ENCODE measurements at regions not wholly inside any gene's neighbourhood (a gene's known extent, or its start where the extent isn't known, plus 50 kb on each side); places are given as distances from the start of the nearest gene placed in this dataset.
A peak's percentile ranks its signal among the peaks of the same experiment; 100 is the strongest.
"Not testable (repeated sequence)": the region's sequence is repeated elsewhere in the genome, so short reads cannot be mapped to it uniquely, and the experiment has no call there.

DNA sequence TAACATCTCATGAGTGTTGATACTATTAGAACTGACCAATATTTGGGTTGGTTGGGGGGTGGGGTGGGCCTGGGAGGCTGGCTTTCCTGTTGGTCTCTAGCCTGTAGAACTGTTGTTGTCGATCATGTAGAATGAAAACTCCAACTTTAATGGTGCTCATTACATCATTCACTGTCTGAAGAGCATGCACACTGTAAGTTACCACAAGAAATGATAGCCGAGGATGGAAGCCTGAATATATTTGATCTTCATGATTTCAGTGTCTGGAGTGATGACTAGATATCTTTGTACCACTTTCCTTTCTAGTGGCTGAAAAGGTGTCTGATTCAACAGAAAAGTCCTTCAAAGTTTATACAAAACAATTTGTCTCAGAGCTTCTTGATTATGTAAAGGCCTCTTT lies 123.6 kb downstream of the XCL2 start:
- DNase-seq (ENCODE audit: low read depth, low spot score) = no peak

DNA sequence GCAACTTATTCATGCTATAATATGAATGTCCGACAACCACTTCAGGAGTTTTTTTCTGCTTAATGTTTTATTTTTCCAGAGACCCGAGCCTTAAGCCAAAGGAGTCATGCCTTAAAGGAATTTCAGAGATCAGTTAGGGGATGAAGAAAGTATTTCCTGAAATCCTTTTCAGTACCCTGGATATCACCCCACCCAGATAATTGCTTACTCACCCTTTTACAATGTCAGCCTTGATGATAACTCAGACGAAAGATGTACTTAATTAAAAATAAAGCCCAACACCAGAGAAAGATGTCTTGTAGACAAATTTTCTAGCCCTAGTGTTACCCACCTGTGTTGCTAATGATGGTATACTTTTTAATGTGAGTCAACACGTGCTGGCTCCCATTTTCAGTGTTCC lies 124.1 kb downstream of the XCL2 start:
- DNase-seq (ENCODE audit: low read depth, low spot score) = no peak

DNA sequence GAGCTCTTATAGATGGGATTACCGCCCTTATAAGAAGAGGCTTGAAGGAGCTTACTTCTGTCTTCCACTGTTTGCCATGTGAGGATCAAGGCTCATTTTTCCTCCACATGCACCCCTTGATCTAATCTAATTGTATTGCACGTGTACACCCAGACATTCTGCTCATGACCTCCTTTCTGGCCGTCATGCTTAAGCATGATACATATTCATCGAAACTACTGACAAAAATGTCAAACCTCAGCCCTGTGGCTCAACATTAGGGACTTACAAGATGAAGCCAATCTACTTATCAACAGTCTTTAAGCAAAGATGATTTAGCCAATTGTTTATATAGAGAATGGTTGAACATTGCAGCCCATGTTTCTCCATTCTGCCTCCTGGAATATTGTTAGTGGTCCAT lies 127.6 kb downstream of the XCL2 start:
- DNase-seq (ENCODE audit: low read depth, low spot score) = no peak

DNA sequence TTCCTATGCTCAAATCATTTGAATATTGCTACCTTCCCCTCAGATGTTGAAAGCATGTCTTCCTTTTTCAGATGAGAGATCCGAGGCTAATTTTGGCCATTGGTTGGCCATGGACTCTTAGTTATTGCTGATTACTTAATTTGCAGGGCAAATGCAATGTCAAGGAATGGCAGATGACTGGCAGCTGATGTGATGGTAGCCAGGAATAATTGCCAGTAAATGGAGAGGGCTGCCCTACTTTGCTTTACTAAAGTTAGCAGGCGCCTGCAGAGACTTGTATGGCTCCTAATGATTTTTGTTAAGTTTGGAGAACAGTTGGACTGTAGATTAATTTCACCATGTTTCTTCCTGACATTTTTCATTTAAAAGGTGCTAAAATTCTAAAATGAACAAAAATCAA lies 128.9 kb downstream of the XCL2 start:
- DNase-seq (ENCODE audit: low read depth, low spot score) = no peak

DNA sequence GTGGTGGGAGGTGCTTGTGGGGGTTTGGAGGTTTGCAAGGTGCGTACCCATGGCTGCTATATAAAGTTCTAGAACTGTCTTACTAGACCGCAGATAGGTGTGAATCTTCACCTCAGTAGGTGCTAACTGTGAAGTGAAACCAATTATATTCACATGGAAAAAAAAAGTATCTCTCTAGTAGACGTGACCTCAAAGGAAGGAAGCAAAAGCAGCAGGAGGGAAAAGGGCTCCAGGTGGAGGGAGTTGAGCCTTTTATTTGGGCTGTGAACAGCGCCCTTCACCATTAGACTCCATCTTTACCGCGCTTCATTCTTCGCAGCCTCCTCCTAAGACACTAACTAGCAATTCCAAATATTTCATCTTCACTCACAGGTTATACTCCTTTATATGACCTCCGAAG lies 129.8 kb downstream of the TBX19 start:
- DNase-seq (ENCODE audit: low read depth, low spot score) = no peak

DNA sequence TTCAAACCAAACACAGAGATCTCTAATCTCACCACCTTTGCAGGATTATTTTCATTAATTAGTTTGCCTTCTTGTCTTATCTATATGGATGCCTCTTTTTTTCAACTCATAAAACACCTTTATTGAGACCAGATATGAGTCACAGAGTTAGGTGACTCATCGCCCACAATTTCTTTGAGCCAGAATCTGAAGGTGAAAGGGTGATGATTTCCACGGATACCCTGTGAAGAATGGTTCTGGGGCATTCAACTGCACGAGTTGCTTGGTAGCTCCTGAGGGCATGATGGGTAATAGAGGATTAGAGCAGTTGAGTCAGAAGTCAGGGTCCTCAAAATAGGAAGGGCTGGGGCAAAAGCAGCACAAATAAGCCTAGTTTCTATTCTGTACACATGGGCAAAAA lies 128.2 kb downstream of the TBX19 start:
- peak; percentile 67 for DNase-seq (ENCODE audit: low read depth, low spot score)

DNA sequence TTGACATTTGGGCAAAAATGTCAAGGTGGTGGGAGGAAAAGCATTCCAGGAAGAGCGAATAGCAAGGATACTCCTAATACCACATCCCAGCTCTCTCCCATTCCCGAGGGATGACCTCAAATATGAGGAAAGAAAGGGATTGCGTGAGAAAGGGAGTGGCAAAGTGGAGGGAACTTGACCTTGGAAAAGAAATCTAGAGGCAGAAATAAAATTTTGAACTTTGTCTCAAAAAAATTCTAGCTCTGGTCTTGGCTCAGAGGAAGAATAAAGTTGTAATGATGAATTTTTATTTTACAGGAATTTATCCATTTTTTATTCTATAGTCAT lies 127.8 kb downstream of the TBX19 start:
- no peak for DNase-seq (ENCODE audit: low read depth, low spot score)

DNA sequence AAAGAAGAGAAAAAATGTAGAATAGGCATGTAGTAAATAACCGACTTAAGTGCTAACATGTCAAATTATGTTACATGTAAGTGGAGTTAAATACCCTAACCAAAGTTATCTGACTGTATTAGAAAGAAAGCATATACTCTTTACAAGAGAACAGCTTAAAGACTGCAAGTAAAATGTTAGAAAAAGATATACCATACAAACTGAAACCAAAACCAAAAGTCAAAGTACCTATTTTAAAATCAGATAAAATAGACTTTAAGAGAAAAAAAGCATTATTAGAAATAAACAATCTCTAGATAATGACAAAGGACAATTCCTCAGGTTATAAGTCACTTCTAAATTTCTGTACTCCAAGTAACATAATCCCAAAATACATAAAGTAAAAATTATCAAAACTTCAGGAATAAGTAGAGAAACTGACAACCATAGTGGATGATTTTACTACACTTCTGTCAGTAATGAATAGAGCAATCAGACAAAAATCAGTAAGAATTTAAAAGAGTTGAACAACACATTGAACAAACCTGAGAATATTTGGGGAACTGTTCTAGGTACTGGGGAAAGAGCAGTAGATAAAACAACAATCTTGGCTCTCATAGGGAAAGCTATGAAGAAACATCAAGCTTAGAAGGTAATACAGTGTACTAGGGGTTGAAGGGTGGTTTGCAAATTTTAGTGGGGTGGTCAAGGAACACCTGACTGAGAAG lies 127.3 kb downstream of the TBX19 start:
- DNase-seq (ENCODE audit: low read depth, low spot score) = no peak

DNA sequence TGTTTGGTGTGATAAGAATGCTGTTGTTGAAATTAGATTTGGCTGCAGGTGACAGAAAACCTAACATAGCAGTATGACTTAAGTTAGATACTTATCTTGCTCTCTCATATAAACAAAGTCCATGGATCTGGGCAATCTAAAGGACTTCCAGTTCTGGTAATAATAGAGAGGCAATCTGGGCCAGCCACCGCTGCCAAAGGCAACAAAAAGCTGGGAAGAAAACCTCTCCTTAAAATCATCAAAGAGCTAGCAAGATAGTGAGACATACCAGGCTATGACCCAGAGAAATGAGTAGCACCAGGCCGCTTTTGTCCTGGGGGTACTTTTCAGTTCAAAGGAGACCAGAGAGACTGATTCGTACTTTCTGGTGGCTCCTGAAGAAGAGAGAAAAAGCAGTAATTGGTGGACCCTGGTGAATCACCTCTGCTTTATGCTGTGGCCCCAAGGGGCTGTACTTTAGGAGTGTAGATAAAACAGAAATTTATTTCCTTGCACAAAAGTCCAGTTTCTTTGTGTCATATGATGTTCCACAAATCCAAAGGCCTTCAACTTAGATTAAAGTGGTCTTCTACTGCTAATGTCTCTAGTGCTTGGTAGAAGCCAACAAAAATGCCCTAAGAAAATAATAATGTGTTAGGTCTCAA lies 125.4 kb downstream of the TBX19 start:
- peak; percentile 53 for DNase-seq (ENCODE audit: low read depth, low spot score)

DNA sequence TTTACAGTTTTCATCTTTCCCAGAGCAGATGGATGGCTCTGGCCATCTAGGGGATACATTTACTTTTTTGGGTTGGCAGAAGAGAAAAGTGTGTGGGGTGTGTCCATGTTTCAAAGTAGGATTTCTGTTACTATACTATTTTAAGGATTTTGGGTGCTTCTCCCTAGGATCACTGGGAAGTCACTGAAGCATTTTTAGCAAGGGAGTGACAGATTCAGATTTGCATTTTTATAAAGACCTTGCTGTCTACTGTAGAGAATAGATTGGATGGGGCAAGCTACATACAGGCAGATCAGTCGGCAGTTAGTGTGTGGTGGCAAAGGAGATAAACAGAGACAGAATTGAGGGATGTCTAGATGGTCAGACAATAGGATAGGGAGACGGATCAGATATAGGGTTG lies 122.5 kb downstream of the TBX19 start:
- no peak for DNase-seq (ENCODE audit: low read depth, low spot score)

DNA sequence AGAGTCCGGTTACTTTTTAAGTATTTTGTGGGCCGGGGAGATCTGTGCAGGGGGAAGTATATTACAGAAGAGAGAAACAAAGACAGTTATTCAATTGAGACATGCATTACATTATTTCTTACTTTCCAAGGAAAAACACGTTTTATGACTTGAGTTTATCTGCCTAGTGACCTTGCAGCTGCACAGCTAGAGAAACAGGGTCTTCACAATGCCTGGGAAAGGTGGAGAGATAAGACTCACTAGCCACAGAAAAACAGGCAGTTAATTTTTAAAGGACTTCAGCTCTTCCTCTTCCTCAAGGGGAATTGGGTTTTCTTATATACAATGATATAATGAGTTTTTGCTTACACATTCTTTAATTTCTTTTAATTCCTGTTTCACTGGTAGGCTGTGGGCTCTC lies 121.8 kb downstream of the TBX19 start:
- DNase-seq (ENCODE audit: low read depth, low spot score) = not testable (repeated sequence)

DNA sequence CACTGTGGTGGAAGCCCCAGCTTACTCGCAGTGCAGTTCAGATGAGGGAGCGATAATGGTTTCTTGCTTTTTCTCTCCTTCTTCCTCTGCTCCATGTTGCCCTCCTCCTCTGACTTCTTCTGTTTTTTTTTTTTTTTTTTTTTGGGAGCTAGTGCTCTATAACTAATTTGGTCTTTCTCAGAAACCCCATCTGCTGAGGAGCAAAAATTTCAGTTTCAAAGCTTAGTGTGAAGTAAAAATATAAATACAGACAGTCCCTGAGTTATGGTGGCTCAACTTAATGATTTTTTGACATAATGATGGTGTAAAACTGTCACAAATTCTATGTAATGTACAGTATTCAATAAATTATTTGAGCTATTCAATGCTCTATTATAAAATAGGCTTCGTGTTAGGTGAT lies 120.7 kb downstream of the TBX19 start:
- no peak for DNase-seq (ENCODE audit: low read depth, low spot score)

DNA sequence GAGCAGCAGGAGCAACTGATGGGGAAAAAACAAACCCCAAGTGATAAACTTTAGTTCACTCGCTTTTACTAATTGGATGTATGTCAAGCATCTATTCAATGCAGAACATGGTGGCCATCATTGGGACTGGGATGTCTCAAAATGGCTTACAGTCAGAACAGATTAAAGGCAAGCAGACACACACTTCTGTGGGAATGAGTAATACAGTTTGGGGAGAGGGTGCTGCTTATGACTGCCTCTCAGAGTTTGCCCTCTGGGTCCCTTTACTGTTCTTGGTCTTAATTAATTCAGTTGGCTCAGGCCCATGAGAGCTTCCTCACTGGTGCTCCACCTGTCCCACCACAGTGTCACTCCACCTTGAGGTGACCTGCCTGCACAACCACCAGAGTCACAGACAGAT lies 119.5 kb downstream of the TBX19 start:
- no peak for DNase-seq (ENCODE audit: low read depth, low spot score)

DNA sequence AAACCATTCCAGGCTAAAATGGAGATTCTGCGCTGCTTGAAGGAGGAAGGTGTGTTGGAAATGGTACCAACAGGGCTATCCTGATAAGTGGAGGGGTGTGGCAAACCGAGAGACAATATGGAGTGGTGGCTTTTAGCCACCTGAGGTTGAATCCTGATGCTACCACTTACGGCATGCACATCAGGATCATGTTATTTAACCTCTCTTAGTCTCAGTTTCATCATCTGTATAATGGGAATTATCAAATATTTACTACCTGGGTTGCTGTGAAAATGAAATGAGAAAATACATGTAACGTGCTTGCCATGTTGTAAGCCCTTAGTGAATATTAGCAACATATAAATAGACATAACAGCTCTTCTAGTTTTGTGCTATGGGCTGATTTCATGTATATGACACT lies 117.1 kb downstream of the TBX19 start:
- DNase-seq (ENCODE audit: low read depth, low spot score) = no peak

DNA sequence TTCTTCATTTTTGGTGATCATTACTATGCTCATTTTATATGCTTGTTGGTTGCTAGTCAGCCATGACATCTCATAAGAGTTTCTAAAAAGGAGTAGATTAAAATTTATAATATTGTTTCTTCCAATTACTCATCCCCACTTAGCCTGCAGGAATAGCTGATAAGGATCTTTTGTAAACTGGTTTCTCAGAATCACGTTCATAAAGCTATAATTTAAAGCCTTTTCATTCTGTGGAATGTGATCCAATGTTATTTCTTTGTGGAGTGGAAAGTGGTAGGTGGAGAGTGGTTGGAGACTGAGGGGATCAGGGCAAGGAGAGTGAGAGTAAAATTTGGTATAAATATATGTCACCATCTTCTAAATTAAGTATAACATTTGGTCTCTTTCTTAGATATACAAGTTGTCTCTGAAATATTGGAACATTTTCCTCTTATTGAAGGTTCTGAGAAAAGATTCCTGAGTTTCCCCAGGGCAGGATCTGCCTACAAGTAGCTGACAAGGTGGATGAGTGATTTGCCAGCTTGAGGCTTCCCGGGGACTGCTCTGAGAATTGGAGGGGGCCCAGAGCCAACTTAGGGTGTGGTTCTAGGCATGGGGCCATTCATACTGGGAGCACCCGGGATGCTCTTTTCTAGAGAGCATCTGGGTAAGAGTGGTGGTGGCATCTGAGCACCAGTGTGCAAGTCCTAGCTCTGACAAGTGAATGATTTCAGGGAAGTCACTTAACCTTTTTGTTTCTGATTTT lies 116.4 kb downstream of the TBX19 start:
- no peak for DNase-seq (ENCODE audit: low read depth, low spot score)

DNA sequence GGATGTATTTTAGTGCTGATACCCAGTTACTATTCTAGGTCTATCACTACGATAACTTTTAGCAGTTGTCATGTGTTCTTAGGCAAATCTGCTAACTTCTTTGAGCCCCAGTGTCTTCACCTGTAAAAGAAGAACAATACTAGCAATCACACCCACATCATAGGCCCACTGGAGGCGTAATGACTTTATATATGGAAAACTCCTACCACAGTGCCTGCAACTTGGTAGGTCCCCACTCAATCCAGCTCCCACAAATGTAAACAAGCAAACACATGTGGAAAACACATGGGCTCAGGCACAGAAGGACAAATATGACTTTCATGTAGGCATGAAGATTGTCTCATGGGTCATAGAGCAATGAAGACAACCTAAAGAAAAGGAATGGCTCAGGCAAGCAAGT lies 115.8 kb downstream of the TBX19 start:
- DNase-seq (ENCODE audit: low read depth, low spot score) = no peak

DNA sequence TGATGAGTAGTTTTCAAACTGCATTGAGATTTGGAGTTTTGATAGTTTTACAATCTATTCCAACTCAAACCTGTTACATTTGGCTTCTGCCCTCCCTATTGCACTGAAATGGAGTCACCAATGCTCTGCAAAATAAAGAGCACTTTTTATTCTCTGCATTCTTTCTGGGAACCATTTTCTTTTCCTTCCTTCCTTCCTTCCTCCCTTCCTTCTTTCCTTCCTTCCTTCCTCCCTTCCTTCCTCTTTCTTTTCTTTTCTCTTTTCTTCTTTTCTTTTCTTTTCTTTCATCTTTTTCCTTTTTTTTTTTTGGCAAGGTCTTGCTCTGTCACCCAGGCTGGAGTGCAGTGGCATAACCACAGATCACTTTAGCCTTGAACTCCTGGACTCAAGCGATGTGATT lies 114.2 kb downstream of the TBX19 start:
- DNase-seq (ENCODE audit: low read depth, low spot score) = no peak

DNA sequence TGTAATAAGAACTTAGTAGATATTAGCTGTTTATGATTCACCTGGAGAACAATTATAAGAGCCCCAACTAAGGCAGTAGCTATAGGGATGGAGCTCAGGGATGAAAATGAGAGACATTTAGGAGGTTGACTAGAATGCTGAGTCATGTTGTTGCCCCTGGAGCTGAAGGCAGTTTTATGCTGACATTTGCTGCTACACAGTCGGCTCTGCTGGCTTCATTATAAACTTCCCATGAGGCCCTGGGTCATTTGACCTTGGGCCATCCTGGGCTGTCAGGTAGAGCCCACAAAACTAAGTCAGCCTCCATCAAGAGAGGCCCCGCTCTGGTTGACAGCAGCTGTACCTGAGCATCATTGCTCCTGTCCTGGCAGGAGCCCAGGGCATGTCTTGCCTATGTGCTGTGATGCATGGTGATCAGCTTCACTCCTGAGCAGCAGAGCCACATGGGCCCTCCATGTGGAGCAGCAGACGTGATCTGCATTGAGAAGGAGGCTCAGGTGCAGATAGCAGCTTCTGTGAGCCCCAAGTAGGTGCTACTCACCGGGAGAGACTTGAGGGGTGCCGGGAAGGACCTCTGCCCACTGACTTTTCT lies 112.4 kb downstream of the TBX19 start:
- no peak for DNase-seq (ENCODE audit: low read depth, low spot score)

DNA sequence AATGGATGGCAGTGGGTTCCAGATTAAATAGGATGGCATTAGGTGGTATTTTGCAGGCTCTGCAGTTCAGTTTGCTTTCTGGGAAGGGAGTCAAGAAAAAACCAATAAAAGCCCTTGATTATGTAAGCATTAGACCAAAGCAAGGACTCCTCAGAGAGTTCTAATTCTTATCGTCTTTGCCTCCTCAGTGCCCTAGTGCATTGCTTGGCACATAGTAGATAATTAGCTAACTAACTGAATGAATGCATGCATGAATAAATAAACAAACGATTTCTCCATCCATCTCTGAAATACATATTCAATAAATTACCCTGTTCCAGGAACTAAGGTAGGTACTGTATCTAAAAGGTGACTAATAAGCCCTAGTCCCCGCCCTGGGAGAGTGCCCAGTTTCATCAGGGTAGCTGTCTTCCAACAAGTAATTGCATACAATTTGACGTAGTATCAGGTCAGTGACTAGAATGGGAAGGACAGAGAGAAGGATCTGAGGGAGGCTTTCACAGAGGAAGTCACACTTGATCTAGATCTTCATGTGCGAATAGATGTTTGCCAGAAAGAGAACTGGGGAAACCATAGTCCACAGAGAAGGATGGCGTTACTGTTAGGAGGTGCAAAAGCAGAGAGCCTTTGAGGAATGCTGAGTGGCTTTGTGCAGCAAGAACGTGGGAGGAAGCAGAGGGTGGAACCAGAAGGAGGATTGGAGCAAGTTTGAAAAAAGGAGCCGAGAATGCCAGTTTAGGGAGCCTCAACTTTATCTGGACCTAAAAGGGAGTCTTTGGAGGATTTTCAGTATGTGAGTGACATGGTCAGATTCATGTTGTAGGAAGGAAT lies 111.4 kb downstream of the TBX19 start:
- no peak for DNase-seq (ENCODE audit: low read depth, low spot score)

DNA sequence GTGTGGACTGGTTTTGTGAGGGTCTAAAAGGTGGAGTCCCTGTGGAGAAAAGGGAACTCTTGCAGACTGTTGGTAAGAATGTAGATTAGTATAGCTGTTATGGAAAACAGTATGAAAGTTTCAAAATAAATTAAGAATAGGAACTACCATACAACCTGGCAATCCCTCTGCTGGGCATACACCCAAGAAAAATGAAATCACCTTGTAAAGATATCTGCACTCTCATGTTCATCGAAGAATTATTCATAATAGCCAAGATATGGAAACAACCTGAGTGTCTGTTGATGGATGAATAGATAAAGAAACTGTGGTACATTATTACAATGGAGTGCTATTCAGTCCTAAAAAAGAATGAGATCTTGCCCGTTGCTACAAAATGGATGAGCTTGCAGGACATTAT lies 109.6 kb downstream of the TBX19 start:
- DNase-seq (ENCODE audit: low read depth, low spot score) = no peak

DNA sequence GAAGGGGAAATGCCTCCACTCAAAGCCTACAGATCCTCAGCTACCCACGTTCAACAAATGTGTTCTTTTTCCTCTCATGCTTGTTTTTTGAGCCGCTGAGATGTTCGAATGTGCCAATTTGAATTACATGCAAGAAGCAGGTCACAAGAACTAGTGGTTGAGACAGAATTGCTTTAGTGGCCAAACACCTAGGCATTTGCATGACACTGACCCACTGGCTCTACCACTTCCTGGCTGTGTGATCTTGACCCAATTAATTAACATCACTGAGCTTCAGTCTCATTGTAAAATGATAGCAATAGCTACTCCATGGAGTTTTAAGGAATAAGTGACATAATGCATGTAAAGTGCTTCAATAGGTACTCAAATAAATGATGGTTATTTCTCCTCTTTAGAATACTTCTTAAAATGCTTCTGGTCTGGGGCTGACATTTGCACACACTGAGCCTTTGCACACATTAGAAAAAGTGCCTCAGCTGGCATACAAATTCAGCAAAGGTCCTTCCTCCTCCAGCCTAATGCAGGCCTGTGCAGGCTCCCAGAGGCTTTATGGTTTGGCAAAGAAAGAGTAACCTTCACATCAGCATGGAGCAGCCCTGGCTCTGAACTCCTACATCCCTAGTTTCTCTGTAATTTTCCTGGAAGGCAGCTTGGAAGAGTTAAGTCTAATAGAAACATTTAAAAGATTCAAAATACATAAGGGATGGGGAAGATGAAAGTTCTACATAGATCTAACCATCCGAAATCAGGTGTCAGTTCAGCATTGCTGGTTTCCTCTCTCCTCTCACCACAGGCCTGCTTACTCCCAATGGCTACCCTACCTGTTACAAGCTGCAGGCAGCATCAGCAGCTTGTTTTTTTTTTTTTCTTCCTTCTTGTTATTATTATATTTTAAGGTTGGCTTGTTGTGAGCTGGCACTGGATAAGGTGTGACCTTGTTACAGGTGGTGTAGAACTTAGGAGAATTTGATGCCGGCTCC lies 107.4 kb downstream of the TBX19 start:
- no peak for DNase-seq (ENCODE audit: low read depth, low spot score)
